Loucy (cell line): ENCODE measurements at regions not wholly inside any gene's neighbourhood (a gene's known extent, or its start where the extent isn't known, plus 50 kb on each side); places are given as distances from the start of the nearest gene placed in this dataset.

Experiments
- H2AFZ ChIP-seq: fragments of 200-600 bp; sonication (generic); 2 replicates; pipeline ENCODE4 v1.6.0; 2016; ENCODE audit warnings: antibody characterized with exemption, mild to moderate bottlenecking, low read length, moderate library complexity
- H3F3A ChIP-seq: fragments of 200-600 bp; 2 replicates; pipeline ENCODE4 v1.6.0; 2016; ENCODE audit warnings: antibody characterized with exemption, low read depth, mild to moderate bottlenecking
- H3K27me3 ChIP-seq: fragments of 200-600 bp; sonication (generic); 2 replicates; pipeline ENCODE4 v1.6.1; 2014; ENCODE audit warnings: low read length, mild to moderate bottlenecking; ENCODE audit not compliant: insufficient read depth, poor library complexity, severe bottlenecking
- H3K36me3 ChIP-seq: fragments of 200-600 bp; sonication (generic); 2 replicates; pipeline ENCODE4 v1.6.1; 2016; ENCODE audit warnings: low read length; ENCODE audit not compliant: insufficient read depth
- H3K4me1 ChIP-seq: fragments of 200-600 bp; sonication (generic); 2 replicates; pipeline ENCODE4 v1.5.1; 2014; ENCODE audit warnings: low read length, mild to moderate bottlenecking; ENCODE audit not compliant: insufficient read depth, poor library complexity, severe bottlenecking
- H3K4me2 ChIP-seq: fragments of 200-600 bp; sonication (generic); 2 replicates; pipeline ENCODE4 v1.6.0; 2014; ENCODE audit warnings: antibody characterized with exemption, low read length, low read depth, mild to moderate bottlenecking; ENCODE audit not compliant: poor library complexity, severe bottlenecking
- H3K4me3 ChIP-seq: fragments of 200-600 bp; sonication (generic); 2 replicates; pipeline ENCODE4 v1.5.1; 2014; ENCODE audit warnings: low read length, mild to moderate bottlenecking, mixed read lengths; ENCODE audit not compliant: poor library complexity, severe bottlenecking
- H3K79me2 ChIP-seq: fragments of 200-600 bp; sonication (generic); 2 replicates; pipeline ENCODE4 v1.6.1; 2014; ENCODE audit warnings: low read length; ENCODE audit not compliant: insufficient read depth
- H3K9ac ChIP-seq: fragments of 200-600 bp; sonication (generic); 2 replicates; pipeline ENCODE4 v1.6.0; 2014; ENCODE audit warnings: mild to moderate bottlenecking, low read depth, low read length, moderate library complexity; ENCODE audit not compliant: poor library complexity, severe bottlenecking
- H3K9me2 ChIP-seq: fragments of 200-600 bp; sonication (generic); replicated peaks from 2 replicates; pipeline ENCODE4 v1.6.1; 2016; ENCODE audit warnings: low read depth, low read length, mixed read lengths
- H3K9me3 ChIP-seq: fragments of 200-600 bp; sonication (generic); 2 replicates; pipeline ENCODE4 v1.6.1; 2014; ENCODE audit warnings: mild to moderate bottlenecking, antibody characterized with exemption, low read length, low read depth; ENCODE audit not compliant: insufficient read depth
- H4K20me1 ChIP-seq: fragments of 200-600 bp; sonication (generic); 2 replicates; pipeline ENCODE4 v1.6.0; 2014; ENCODE audit warnings: antibody characterized with exemption, low read length, mild to moderate bottlenecking; ENCODE audit not compliant: insufficient read depth, poor library complexity, severe bottlenecking
- EZH2phosphoT487 ChIP-seq: fragments of 200-600 bp; IDR thresholded peaks from 2 replicates; pipeline ENCODE4 v1.6.1; 2018; ENCODE audit warnings: antibody characterized with exemption, mild to moderate bottlenecking, moderate library complexity, borderline replicate concordance
- TF ChIP-seq, protein P1 (sequence below): fragments of 200-600 bp; sonication (generic); conservative IDR thresholded peaks from 2 replicates; pipeline ENCODE4 v1.5.1; 2014; ENCODE audit warnings: mild to moderate bottlenecking, antibody characterized with exemption, low read length

DNA sequence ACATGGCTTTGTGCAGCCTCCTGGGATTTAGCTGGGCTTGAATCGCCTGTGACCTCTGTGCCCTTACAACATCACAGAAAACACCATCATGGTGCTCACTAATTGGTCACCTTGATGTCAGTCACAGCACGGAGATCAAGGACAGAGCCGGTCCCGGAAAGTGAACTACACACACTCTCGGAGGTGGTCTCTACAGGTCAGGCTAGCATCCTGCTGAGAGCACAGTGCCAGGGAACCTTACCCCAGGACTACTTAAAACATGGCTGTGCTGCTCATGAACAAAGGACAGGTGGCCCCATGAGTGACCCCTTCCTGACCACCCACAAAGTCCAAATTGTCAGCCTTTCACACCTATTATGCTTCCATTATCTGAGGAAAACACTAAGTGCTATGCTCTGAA is 1782.1 kb upstream of the CELF4 start:
- H3K9me3 ChIP-seq, result no peaks in the 10 kb centered on the region
- no peaks in the 10 kb centered on the region for H3K36me3 ChIP-seq
- no peaks in the 10 kb centered on the region for H3K79me2 ChIP-seq
- H3K27me3 ChIP-seq, result no peaks in the 10 kb centered on the region
- H3K9me2 ChIP-seq, result no peaks in the 10 kb centered on the region
- no peak overlapping the region for H3K4me3 ChIP-seq
- TF ChIP-seq EZH2phosphoT487, result no peak
- TF ChIP-seq, protein P1, sequence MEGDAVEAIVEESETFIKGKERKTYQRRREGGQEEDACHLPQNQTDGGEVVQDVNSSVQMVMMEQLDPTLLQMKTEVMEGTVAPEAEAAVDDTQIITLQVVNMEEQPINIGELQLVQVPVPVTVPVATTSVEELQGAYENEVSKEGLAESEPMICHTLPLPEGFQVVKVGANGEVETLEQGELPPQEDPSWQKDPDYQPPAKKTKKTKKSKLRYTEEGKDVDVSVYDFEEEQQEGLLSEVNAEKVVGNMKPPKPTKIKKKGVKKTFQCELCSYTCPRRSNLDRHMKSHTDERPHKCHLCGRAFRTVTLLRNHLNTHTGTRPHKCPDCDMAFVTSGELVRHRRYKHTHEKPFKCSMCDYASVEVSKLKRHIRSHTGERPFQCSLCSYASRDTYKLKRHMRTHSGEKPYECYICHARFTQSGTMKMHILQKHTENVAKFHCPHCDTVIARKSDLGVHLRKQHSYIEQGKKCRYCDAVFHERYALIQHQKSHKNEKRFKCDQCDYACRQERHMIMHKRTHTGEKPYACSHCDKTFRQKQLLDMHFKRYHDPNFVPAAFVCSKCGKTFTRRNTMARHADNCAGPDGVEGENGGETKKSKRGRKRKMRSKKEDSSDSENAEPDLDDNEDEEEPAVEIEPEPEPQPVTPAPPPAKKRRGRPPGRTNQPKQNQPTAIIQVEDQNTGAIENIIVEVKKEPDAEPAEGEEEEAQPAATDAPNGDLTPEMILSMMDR, result no peak
- H3F3A ChIP-seq, result no peaks in the 10 kb centered on the region
- no peak overlapping the region for H2AFZ ChIP-seq
- no peaks in the 10 kb centered on the region for H3K4me1 ChIP-seq
- H3K9ac ChIP-seq, result no peak overlapping the region
- no peak overlapping the region for H3K4me2 ChIP-seq
- no peaks in the 10 kb centered on the region for H4K20me1 ChIP-seq

DNA sequence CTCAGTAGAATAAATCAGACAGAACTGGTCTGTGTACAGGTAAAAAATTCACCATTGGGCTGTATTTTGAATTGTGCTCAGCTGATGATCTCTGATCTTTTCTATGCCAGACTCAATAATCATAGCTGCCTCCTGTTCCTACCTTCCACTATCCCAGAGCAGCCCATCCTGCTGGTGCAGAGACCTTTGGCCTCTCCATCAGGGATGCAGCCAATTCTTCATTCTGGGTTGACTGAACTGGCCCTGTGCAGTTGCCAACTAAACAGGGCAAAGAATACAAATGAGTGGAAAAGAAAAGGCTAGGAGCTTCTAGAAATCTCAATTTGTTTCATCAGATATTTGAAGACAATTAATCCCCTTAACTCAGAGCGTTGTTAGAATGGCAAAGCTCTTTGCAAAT is 1781.3 kb upstream of the CELF4 start:
- no peaks in the 10 kb centered on the region for H3K9me3 ChIP-seq
- no peaks in the 10 kb centered on the region for H4K20me1 ChIP-seq
- no peaks in the 10 kb centered on the region for H3K79me2 ChIP-seq
- H3K9ac ChIP-seq, result no peak overlapping the region
- no peaks in the 10 kb centered on the region for H3K36me3 ChIP-seq
- H3K9me2 ChIP-seq, result no peaks in the 10 kb centered on the region
- no peak overlapping the region for H3K4me3 ChIP-seq
- TF ChIP-seq, protein P1, result no peak
- no peak for TF ChIP-seq EZH2phosphoT487
- H3F3A ChIP-seq, result no peaks in the 10 kb centered on the region
- no peak overlapping the region for H2AFZ ChIP-seq
- H3K4me2 ChIP-seq, result no peak overlapping the region
- no peaks in the 10 kb centered on the region for H3K27me3 ChIP-seq
- H3K4me1 ChIP-seq, result no peaks in the 10 kb centered on the region

DNA sequence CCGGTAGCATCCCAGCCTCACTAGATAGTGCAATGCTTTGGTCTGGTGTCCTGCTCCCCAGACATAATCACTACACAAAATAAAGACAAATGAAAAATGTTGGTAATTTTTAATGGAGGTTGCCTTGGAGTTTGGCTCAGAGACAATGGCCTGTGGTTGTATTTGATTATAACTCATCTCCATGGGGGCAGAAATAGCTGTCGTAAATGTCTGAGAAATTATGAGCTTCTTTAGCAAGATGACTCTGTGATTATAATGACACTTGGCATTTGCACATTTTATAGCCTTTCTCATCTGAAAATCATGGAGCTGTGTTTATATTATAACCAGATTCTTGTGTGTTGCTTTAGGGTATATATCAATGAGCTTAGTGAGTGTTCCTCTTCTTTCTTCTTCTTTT is 1779.7 kb upstream of the CELF4 start:
- H2AFZ ChIP-seq, result no peak overlapping the region
- H4K20me1 ChIP-seq, result no peaks in the 10 kb centered on the region
- no peaks in the 10 kb centered on the region for H3F3A ChIP-seq
- no peaks in the 10 kb centered on the region for H3K36me3 ChIP-seq
- H3K4me2 ChIP-seq, result no peak overlapping the region
- no peak overlapping the region for H3K9ac ChIP-seq
- TF ChIP-seq, protein P1, result no peak
- no peak for TF ChIP-seq EZH2phosphoT487
- H3K79me2 ChIP-seq, result no peaks in the 10 kb centered on the region
- no peaks in the 10 kb centered on the region for H3K4me1 ChIP-seq
- H3K9me2 ChIP-seq, result no peaks in the 10 kb centered on the region
- H3K4me3 ChIP-seq, result no peak overlapping the region
- H3K27me3 ChIP-seq, result no peaks in the 10 kb centered on the region
- H3K9me3 ChIP-seq, result no peaks in the 10 kb centered on the region
